DND-41 (cell line): ENCODE measurements at regions not wholly inside any gene's neighbourhood (a gene's known extent, or its start where the extent isn't known, plus 50 kb on each side); places are given as distances from the start of the nearest gene placed in this dataset.
A peak's percentile ranks its signal among the peaks of the same experiment; 100 is the strongest.

ENCODE experiments used
- ATAC-seq: fragments of 200-7000 bp; cut with Tn5 transposase; 3 replicates; pipeline ENCODE4 v1.9.1; 2021; ENCODE audit warnings: low read depth; ENCODE audit not compliant: insufficient read depth
- DNase-seq: peaks from one replicate; pipeline ENCODE4 v3.0.0-alpha.2; 2020
- H2AFZ ChIP-seq: 2 replicates; pipeline ENCODE4 v1.6.0; 2012; ENCODE audit warnings: low read depth, low read length
- H3K27ac ChIP-seq: 2 replicates; pipeline ENCODE4 v1.5.1; 2012; ENCODE audit warnings: low read length, inconsistent platforms
- H3K27me3 ChIP-seq: fragments of 200-600 bp; sonication (generic); 2 replicates; pipeline ENCODE4 v1.6.0; 2012; ENCODE audit warnings: low read length, mild to moderate bottlenecking, inconsistent platforms; ENCODE audit not compliant: insufficient read depth, poor library complexity
- H3K36me3 ChIP-seq: 2 replicates; pipeline ENCODE4 v1.5.1; 2012; ENCODE audit warnings: low read length, inconsistent platforms; ENCODE audit not compliant: insufficient read depth
- H3K4me1 ChIP-seq: 2 replicates; pipeline ENCODE4 v1.5.1; 2012; ENCODE audit warnings: mild to moderate bottlenecking, low read length; ENCODE audit not compliant: insufficient read depth
- H3K4me2 ChIP-seq: 2 replicates; pipeline ENCODE4 v1.6.0; 2012; ENCODE audit warnings: mild to moderate bottlenecking, moderate library complexity, low read length, inconsistent platforms; ENCODE audit not compliant: insufficient read depth
- H3K4me3 ChIP-seq, 2 experiments: fragments of 200-600 bp in 1 of 2; shearing (Covaris generic) in 1 of 2; 2 replicates each; pipeline ENCODE4 v1.5.1; 2012 to 2016; ENCODE audit warnings: inconsistent platforms in 2 of 2, low read length in 2 of 2, mild to moderate bottlenecking in 2 of 2, low read depth in 1 of 2, moderate library complexity in 1 of 2
- H3K79me2 ChIP-seq: 2 replicates; pipeline ENCODE4 v1.6.0; 2012; ENCODE audit warnings: low read length, inconsistent platforms; ENCODE audit not compliant: insufficient read depth
- H3K9ac ChIP-seq: 2 replicates; pipeline ENCODE4 v1.6.0; 2012; ENCODE audit warnings: low read depth, mild to moderate bottlenecking, inconsistent platforms, low read length, moderate library complexity
- H3K9me3 ChIP-seq: 2 replicates; pipeline ENCODE4 v1.5.1; 2012; ENCODE audit warnings: low read length, moderate library complexity, mild to moderate bottlenecking, inconsistent platforms; ENCODE audit not compliant: insufficient read depth, severe bottlenecking
- H4K20me1 ChIP-seq: 2 replicates; pipeline ENCODE4 v1.6.0; 2012; ENCODE audit warnings: low read length; ENCODE audit not compliant: insufficient read depth
- EZH2 ChIP-seq: IDR thresholded peaks from 3 replicates; pipeline ENCODE4 v1.6.1; 2012; ENCODE audit warnings: borderline replicate concordance, low read depth, mild to moderate bottlenecking, moderate library complexity, low read length, inconsistent platforms; ENCODE audit not compliant: severe bottlenecking
- TF ChIP-seq, protein P1 (sequence below): IDR thresholded peaks from 2 replicates; pipeline ENCODE4 v1.5.1; 2012; ENCODE audit warnings: borderline replicate concordance, low read length, moderate library complexity, mild to moderate bottlenecking; ENCODE audit not compliant: poor library complexity, severe bottlenecking; ENCODE audit errors: extremely low read depth

GRCh38 chr17:81345228-81346089 lies 49.8 kb upstream of the BAHCC1 start:
- DNase-seq: peak; percentile 79
- Histone ChIP-seq H3K27ac (peak overlapping the region; percentile 79), H4K20me1 (peaks cover 28% of the 10 kb centered on the region), H3K36me3 (peaks cover 6% of the 10 kb centered on the region; the same call in 1 of the 2 replicates), H3K27me3 (peaks cover 4% of the 10 kb centered on the region), H2AFZ (peak overlapping the region; percentile 77), H3K9ac (peak overlapping the region; percentile 94), H3K4me1 (peaks cover 23% of the 10 kb centered on the region), H3K4me2 (peak overlapping the region; percentile 73), H3K4me3 (peak overlapping the region; percentile 59 to 74), H3K9me3 (no peaks in the 10 kb centered on the region), H3K79me2 (peaks cover 42% of the 10 kb centered on the region)
- ATAC-seq: peak; percentile 63
- TF ChIP-seq, protein P1, sequence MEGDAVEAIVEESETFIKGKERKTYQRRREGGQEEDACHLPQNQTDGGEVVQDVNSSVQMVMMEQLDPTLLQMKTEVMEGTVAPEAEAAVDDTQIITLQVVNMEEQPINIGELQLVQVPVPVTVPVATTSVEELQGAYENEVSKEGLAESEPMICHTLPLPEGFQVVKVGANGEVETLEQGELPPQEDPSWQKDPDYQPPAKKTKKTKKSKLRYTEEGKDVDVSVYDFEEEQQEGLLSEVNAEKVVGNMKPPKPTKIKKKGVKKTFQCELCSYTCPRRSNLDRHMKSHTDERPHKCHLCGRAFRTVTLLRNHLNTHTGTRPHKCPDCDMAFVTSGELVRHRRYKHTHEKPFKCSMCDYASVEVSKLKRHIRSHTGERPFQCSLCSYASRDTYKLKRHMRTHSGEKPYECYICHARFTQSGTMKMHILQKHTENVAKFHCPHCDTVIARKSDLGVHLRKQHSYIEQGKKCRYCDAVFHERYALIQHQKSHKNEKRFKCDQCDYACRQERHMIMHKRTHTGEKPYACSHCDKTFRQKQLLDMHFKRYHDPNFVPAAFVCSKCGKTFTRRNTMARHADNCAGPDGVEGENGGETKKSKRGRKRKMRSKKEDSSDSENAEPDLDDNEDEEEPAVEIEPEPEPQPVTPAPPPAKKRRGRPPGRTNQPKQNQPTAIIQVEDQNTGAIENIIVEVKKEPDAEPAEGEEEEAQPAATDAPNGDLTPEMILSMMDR: peak; percentile 9
- TF ChIP-seq EZH2: no peak
